Panc1 (cell line): ENCODE measurements at regions not wholly inside any gene's neighbourhood (a gene's known extent, or its start where the extent isn't known, plus 50 kb on each side); places are given as distances from the start of the nearest gene placed in this dataset.

ENCODE experiments used
- ATAC-seq: fragments of 200-7000 bp; cut with Tn5 transposase; 2 replicates; pipeline ENCODE4 v1.9.1; 2020; ENCODE audit warnings: mild to moderate bottlenecking, moderate library complexity
- BruUV-seq: library from RNA; stranded (reverse); fragments of 400-500 nt; replicated peaks from 2 replicates; lab custom pipeline; 2021; lab: Mats Ljungman, UMichigan
- CTCF ChIA-PET: fragments of 300-600 bp; sonication (Branson Sonifier 250); formaldehyde crosslinking; loops from one replicate; lab custom pipeline; 2022; ENCODE audit warnings: antibody characterized with exemption; lab: Charles Lee
- POLR2A ChIA-PET: fragments of 300-600 bp; sonication (Branson Sonifier 250); formaldehyde crosslinking; loops from one replicate; lab custom pipeline; 2022; ENCODE audit warnings: antibody characterized with exemption; lab: Charles Lee
- DNase-seq: peaks from one replicate; pipeline ENCODE4 v3.0.0-alpha.2; 2010; ENCODE audit warnings: low read depth, low spot score
- H3K27ac ChIP-seq: 2 replicates; pipeline ENCODE4 v1.5.1; 2011; ENCODE audit warnings: mild to moderate bottlenecking, low read length, inconsistent platforms
- H3K27me3 ChIP-seq: fragments of 200-500 bp; sonication (Bioruptor generic); 2 replicates; pipeline ENCODE4 v1.6.0; 2014; ENCODE audit warnings: low read length, inconsistent platforms; ENCODE audit not compliant: control insufficient read depth, insufficient read depth
- H3K36me3 ChIP-seq: fragments of 200-500 bp; sonication (Bioruptor generic); 2 replicates; pipeline ENCODE4 v1.5.1; 2014; ENCODE audit warnings: inconsistent platforms, mild to moderate bottlenecking, low read length, moderate library complexity; ENCODE audit not compliant: control insufficient read depth, insufficient read depth
- H3K4me1 ChIP-seq: 2 replicates; pipeline ENCODE4 v1.5.1; 2011; ENCODE audit warnings: inconsistent platforms, mild to moderate bottlenecking, low read length, moderate library complexity; ENCODE audit not compliant: control insufficient read depth, insufficient read depth
- H3K4me3 ChIP-seq, 2 experiments: 2 replicates each; pipeline ENCODE4 v1.5.1; 2011 to 2012; ENCODE audit warnings: low read depth in 2 of 2, low read length in 2 of 2, mild to moderate bottlenecking in 2 of 2, inconsistent platforms in 1 of 2, moderate library complexity in 1 of 2
- H3K9me3 ChIP-seq: fragments of 200-500 bp; sonication (Bioruptor generic); 2 replicates; pipeline ENCODE4 v1.5.1; 2014; ENCODE audit warnings: low read depth, mild to moderate bottlenecking, inconsistent platforms, low read length, moderate library complexity; ENCODE audit not compliant: control insufficient read depth, insufficient read depth
- CTCF ChIP-seq: fragments of 450-650 bp; IDR thresholded peaks from 2 replicates; pipeline ENCODE4 v1.5.1; 2017; ENCODE audit warnings: mild to moderate bottlenecking
- POLR2AphosphoS5 ChIP-seq: IDR thresholded peaks from 2 replicates; pipeline ENCODE4 v1.6.1; 2012; ENCODE audit warnings: mild to moderate bottlenecking, low read depth, low read length, moderate library complexity
- REST ChIP-seq, 2 experiments: IDR thresholded peaks; 2 replicates each; pipeline ENCODE4 v1.6.1; 2011 to 2012; ENCODE audit warnings: low read depth in 2 of 2, control low read depth in 1 of 2, low read length in 1 of 2, mild to moderate bottlenecking in 1 of 2, moderate library complexity in 1 of 2; ENCODE audit not compliant: insufficient read depth in 1 of 2
- SIN3A ChIP-seq: IDR thresholded peaks from 2 replicates; pipeline ENCODE4 v1.6.1; 2012; ENCODE audit warnings: low read depth, mild to moderate bottlenecking, low read length, moderate library complexity, borderline replicate concordance; ENCODE audit not compliant: insufficient read depth
- TCF7L2 ChIP-seq: IDR thresholded peaks from 2 replicates; pipeline ENCODE4 v1.6.1; 2011; ENCODE audit warnings: mild to moderate bottlenecking, low read depth, low read length, inconsistent platforms
- in situ Hi-C: cut with HindIII; loops from 2 replicates; pipeline ENCODE4 v1.10.0; 2016; ENCODE audit warnings: low sequenced_read_pairs, low pct_unique_long_range_greater_than_20kb
- intact Hi-C: fragments of 100-400 bp; cut with micrococcal nuclease; formaldehyde crosslinking; loops from one replicate; pipeline ENCODE4 v1.10.0; 2022; ENCODE audit not compliant: unreplicated experiment

DNA sequence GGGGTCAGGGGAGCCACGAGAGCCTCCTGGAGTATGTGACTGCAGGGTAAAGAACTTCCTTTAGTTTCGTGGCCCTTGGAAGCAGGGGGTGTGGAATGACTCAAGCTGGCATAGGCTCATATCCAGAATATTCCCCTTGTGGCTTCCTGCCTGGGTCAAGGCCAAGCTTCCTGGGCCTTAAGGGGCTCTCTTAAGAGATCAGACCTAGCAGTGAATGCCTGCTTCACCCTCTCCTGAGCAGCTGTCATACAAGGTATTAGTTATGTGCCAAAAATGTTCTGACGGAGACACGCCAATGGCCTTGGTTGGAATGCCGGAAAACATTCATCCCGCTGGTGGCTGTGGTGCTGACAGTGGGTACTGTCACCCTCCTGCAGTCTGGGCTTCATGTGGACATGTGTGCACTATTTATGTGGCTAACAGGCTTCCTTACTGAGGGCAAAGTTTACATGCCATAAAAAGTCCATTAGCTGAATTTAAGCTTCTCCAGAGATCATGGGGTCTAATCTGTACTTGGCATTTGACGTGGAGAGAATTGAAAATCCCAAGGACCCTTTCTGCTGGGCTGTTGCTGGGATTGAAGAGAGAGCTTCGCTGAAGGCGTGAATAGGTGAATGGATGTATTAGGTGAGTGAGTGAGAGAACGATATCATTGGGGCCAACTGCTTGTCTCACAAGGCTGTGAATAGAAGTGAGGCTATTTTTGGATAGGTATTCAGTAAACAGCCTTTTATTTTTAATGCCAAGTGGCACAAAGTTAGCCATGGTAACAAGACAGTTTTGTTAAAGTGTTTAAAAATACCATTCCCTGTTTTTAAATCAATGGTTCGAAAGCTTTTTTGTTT is 156.8 kb downstream of the MACROH2A1 start:
- ChIA-PET POLR2A (no interaction called here), CTCF (no interaction called here)
- in situ Hi-C loops (no loop called here), intact Hi-C loops (no loop called here)
- no peak for DNase-seq
- no peak overlapping the region for H3K4me3 ChIP-seq
- H3K27ac ChIP-seq: no peak overlapping the region
- no peaks in the 10 kb centered on the region for H3K36me3 ChIP-seq
- TF ChIP-seq CTCF: no peak
- no peak for TF ChIP-seq SIN3A
- no peak for TF ChIP-seq POLR2AphosphoS5
- no peak for TF ChIP-seq TCF7L2
- TF ChIP-seq REST (IDR thresholded peaks at IDR 0.05; ENCODE audit: insufficient read depth in 1 of 2, low read depth in 2 of 2, low read length in 1 of 2): no peak
- H3K9me3 ChIP-seq: no peaks in the 10 kb centered on the region
- ATAC-seq: no peak
- peaks cover 15% of the 10 kb centered on the region for H3K4me1 ChIP-seq
- BruUV-seq: no TSS peak
- no peaks in the 10 kb centered on the region for H3K27me3 ChIP-seq

- Histone ChIP-seq H3K27me3 (no peaks in the 10 kb centered on the region), H3K9me3 (no peaks in the 10 kb centered on the region), H3K36me3 (no peaks in the 10 kb centered on the region), H3K4me3 (no peak overlapping the region), H3K4me1 (peaks cover 8% of the 10 kb centered on the region), H3K27ac (no peak overlapping the region)
- no peak for ATAC-seq
- in situ Hi-C loops (no loop called here), intact Hi-C loops (no loop called here)
- no peak for DNase-seq
- ChIA-PET CTCF (no interaction called here), POLR2A (no interaction called here)
- no TSS peak for BruUV-seq
- TF ChIP-seq CTCF (no peak), REST (IDR thresholded peaks at IDR 0.05; ENCODE audit: insufficient read depth in 1 of 2, low read depth in 2 of 2, low read length in 1 of 2) (no peak), TCF7L2 (no peak), POLR2AphosphoS5 (no peak), SIN3A (no peak)
These were observed 157.5 kb downstream of the MACROH2A1 start for GRCh38 chr5:135241536-135241935.
